Retinal pigment epithelial cell (primary cell): ENCODE measurements at regions not wholly inside any gene's neighbourhood (a gene's known extent, or its start where the extent isn't known, plus 50 kb on each side); places are given as distances from the start of the nearest gene placed in this dataset.

ENCODE experiments used
- DNase-seq: peaks from one replicate; pipeline ENCODE4 v3.0.0-alpha.2; 2010; ENCODE audit warnings: low read depth
- H3K4me3 ChIP-seq: 2 replicates; pipeline ENCODE4 v1.5.1; 2011; ENCODE audit warnings: mild to moderate bottlenecking, low read length, control low read depth, moderate library complexity
- TF ChIP-seq, protein P1 (sequence below): conservative IDR thresholded peaks from 2 replicates; pipeline ENCODE4 v1.5.1; 2011; ENCODE audit warnings: low read depth, low read length, control low read depth, inconsistent platforms

DNA sequence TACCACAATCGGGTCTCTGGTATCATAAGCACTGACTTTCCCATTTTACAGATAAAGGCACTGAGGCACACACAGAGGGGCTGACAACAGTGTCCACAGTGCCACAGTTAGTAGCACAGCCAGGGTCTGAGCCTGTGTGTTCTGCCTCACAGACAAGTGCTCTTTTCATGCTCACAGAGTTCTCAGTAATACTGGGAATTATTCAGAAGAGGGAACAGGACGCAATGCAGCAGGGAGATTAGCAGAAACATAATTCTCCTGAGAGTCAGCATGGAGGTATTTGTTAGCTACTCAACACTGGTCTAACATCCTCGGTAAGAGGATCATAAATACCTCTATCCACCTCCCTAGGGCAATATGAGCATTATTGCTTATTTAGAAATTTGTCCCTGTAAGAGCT is 219.3 kb upstream of the EEA1 start:
- no peak for DNase-seq
- TF ChIP-seq, protein P1, sequence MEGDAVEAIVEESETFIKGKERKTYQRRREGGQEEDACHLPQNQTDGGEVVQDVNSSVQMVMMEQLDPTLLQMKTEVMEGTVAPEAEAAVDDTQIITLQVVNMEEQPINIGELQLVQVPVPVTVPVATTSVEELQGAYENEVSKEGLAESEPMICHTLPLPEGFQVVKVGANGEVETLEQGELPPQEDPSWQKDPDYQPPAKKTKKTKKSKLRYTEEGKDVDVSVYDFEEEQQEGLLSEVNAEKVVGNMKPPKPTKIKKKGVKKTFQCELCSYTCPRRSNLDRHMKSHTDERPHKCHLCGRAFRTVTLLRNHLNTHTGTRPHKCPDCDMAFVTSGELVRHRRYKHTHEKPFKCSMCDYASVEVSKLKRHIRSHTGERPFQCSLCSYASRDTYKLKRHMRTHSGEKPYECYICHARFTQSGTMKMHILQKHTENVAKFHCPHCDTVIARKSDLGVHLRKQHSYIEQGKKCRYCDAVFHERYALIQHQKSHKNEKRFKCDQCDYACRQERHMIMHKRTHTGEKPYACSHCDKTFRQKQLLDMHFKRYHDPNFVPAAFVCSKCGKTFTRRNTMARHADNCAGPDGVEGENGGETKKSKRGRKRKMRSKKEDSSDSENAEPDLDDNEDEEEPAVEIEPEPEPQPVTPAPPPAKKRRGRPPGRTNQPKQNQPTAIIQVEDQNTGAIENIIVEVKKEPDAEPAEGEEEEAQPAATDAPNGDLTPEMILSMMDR, result no peak
- no peak overlapping the region for H3K4me3 ChIP-seq

DNA sequence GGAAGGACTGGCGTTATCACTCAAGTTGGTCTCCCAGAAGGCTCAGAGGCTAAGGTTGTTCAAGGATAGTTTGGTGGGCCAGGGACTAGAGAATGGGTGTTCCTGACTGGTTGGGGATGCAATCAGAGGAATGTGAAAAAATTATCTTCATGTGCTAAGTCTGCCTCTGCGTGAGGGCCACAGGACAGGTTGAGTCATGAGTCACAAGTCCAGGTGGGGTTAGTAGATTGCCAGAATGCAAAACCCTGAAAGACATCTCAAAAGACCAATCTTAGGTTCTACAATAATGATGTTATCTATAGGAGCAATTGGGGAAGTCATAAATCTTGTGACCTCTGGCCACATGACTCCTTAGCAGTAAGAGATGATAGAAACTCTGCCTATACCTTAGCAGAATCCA is 220.1 kb upstream of the EEA1 start:
- TF ChIP-seq, protein P1, result no peak
- H3K4me3 ChIP-seq, result no peak overlapping the region
- DNase-seq, result no peak

DNA sequence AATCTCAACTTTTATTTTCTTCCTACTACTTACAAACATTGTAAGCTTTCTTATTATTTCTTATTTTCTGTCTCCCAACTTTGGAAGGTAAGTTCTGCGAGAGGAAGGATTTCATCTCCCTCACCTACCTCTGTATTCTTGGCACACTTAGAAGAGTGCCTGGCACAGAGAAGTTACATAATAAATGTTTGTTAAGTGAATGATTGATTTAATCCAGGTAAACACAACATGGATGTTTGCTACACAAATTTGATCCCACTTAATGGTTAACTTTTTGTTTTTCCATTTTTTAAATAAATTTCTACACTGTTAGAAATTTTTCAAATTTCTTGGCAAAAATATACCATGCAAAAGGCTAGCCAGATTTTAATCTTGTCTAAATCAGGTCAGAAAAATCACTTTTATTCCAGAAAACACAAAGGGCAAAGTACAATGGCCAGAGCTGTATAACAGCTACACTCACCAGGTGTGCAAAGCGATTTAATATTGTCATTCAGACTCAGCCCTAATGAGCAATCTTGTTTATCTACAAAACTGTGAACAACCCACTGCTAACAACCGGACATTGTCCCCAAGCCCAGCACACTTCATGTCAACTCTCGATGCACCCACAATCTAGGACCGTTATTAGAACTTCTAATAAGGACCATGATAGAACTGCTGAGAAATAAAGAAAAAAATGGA is 222.1 kb upstream of the EEA1 start:
- TF ChIP-seq, protein P1, result no peak
- DNase-seq, result no peak
- H3K4me3 ChIP-seq, result no peak overlapping the region

DNA sequence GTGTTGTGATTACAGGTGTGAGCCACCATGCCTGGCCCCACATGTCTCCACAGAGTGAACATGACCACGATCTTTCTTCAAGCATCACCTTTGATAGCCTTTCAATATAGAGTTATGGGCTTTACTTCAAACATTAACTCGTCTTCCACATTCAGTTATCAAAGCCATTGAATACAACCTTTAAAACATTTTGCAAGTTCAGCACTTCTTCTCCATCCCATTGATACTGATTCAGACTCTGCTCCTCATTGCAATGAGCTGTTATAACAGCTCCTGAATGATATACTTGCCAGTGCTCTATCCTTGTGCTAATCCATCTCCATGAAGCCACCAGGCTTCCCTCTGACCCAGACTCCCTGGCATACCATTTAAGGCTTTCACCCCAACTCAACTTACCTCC is 223.5 kb upstream of the EEA1 start:
- TF ChIP-seq, protein P1, result no peak
- H3K4me3 ChIP-seq, result no peak overlapping the region
- DNase-seq, result no peak

DNA sequence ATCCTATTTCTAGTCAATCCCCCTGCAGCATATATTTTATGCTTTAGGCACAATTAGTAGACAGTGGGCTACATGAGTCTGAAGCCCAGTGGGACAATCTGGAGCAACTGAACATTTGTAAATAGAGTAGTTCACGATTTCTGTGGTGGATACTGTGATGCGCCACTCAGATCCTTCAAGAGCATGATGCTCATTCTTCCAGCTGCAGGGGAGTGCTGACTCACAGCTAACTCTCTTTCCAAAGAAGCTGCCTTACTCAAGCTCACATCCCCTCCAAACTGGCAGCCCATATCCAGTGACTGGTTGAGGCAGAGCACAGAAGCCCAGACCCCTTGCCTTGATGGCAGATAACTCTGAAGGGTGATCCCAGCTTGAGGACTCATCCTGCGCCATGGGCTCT is 224.2 kb upstream of the EEA1 start:
- no peak for DNase-seq
- TF ChIP-seq, protein P1, result no peak

DNA sequence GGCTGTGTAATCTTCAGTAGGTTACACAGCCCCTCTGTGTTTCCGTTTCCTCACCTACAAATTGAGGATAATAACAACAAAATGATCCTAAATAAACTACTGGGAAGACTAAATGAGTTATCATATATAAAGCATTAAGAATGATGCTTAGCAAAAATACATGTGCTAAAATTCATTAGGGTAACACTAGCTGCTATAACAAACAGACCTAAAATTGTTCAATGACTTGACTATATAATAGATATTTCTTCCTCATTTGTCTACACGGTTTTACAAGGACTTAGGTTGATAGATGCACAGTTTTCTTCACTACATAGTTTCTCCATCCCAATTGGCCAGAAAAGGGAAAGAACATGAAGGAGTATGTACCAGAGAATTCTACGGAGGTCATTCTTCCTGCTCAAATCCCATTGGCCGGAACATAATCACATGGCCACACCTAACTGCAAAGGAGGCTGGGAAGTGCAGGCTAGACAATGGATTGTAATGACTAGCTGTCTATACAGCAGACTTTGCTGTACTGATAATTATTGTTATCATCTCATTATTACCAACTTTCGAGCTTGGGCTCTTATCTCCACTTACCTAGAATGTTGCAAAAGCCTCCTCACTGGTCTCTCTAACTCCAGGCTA is 223.5 kb upstream of the NUDT4 start:
- TF ChIP-seq, protein P1, result no peak
- DNase-seq, result no peak
- no peak overlapping the region for H3K4me3 ChIP-seq

More for the DNA sequence above, 224.2 kb upstream of the EEA1 start:
- no peak overlapping the region for H3K4me3 ChIP-seq
